Parathyroid adenoma (tissue), 2 donors: ENCODE measurements at regions not wholly inside any gene's neighbourhood (a gene's known extent, or its start where the extent isn't known, plus 50 kb on each side); places are given as distances from the start of the nearest gene placed in this dataset.

Experiments
- H2AFZ ChIP-seq: fragments of 300-600 bp; sonication (generic); one replicate; pipeline ENCODE4 v1.7.0; 2017; ENCODE audit warnings: antibody characterized with exemption, mild to moderate bottlenecking
- H3K27ac ChIP-seq: fragments of 300-600 bp; sonication (generic); one replicate; pipeline ENCODE4 v1.7.0; 2017
- H3K27me3 ChIP-seq: fragments of 300-600 bp; sonication (generic); one replicate; pipeline ENCODE4 v1.7.0; 2017; ENCODE audit warnings: low read length; ENCODE audit not compliant: control insufficient read depth, insufficient read depth
- H3K36me3 ChIP-seq: fragments of 300-600 bp; sonication (generic); one replicate; pipeline ENCODE4 v1.7.0; 2017; ENCODE audit warnings: low read length; ENCODE audit not compliant: control insufficient read depth, insufficient read depth
- H3K4me1 ChIP-seq: fragments of 300-600 bp; sonication (generic); one replicate; pipeline ENCODE4 v1.7.0; 2017; ENCODE audit warnings: control low read depth
- H3K4me2 ChIP-seq: fragments of 300-600 bp; sonication (generic); one replicate; pipeline ENCODE4 v1.7.0; 2017; ENCODE audit warnings: low read length
- H3K4me3 ChIP-seq: fragments of 300-600 bp; sonication (generic); one replicate; pipeline ENCODE4 v1.7.0; 2017; ENCODE audit warnings: low read depth, low read length
- H3K79me2 ChIP-seq: fragments of 300-600 bp; sonication (generic); one replicate; pipeline ENCODE4 v1.7.0; 2017; ENCODE audit warnings: control low read depth
- H3K9ac ChIP-seq: fragments of 300-600 bp; sonication (generic); one replicate; pipeline ENCODE4 v1.7.0; 2017; ENCODE audit warnings: mild to moderate bottlenecking
- H3K9me3 ChIP-seq: fragments of 300-600 bp; sonication (generic); one replicate; pipeline ENCODE4 v1.7.0; 2017; ENCODE audit warnings: low read length; ENCODE audit not compliant: control insufficient read depth
- TF ChIP-seq, protein P1 (sequence below): fragments of 300-600 bp; sonication (generic); IDR thresholded peaks from one replicate; pipeline ENCODE4 v1.7.0; 2017; ENCODE audit warnings: antibody characterized with exemption, mild to moderate bottlenecking
- donor health status: primary hyperparathyroidism.

DNA sequence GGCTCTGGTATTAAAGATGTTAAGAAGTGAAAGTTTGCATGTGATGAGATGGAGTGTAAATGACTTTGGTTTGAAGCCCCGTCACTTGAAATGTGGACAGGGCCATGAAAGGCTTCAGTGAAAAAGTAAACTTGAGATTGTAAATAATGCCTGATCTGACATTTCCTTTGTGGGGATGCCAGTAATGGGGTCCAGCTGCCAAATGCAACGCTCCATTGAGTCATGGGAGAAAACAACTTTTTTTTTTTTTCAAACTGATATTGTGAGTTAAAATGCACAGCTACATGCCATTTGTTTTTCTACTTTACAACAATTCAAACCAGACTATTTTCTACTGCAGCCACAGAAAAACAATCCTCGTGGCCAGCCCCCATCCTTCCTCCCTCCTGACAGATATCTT, 327.0 kb upstream of the TNC start:
- Histone ChIP-seq H3K36me3 (no peaks in the 10 kb centered on the region), H3K9me3 (no peaks in the 10 kb centered on the region), H3K4me2 (no peak overlapping the region), H3K27ac (no peak overlapping the region), H3K4me1 (no peaks in the 10 kb centered on the region), H3K79me2 (no peaks in the 10 kb centered on the region), H3K27me3 (no peaks in the 10 kb centered on the region), H3K4me3 (no peak overlapping the region), H2AFZ (no peak overlapping the region), H3K9ac (no peak overlapping the region)
- TF ChIP-seq, protein P1, sequence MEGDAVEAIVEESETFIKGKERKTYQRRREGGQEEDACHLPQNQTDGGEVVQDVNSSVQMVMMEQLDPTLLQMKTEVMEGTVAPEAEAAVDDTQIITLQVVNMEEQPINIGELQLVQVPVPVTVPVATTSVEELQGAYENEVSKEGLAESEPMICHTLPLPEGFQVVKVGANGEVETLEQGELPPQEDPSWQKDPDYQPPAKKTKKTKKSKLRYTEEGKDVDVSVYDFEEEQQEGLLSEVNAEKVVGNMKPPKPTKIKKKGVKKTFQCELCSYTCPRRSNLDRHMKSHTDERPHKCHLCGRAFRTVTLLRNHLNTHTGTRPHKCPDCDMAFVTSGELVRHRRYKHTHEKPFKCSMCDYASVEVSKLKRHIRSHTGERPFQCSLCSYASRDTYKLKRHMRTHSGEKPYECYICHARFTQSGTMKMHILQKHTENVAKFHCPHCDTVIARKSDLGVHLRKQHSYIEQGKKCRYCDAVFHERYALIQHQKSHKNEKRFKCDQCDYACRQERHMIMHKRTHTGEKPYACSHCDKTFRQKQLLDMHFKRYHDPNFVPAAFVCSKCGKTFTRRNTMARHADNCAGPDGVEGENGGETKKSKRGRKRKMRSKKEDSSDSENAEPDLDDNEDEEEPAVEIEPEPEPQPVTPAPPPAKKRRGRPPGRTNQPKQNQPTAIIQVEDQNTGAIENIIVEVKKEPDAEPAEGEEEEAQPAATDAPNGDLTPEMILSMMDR, result no peak

DNA sequence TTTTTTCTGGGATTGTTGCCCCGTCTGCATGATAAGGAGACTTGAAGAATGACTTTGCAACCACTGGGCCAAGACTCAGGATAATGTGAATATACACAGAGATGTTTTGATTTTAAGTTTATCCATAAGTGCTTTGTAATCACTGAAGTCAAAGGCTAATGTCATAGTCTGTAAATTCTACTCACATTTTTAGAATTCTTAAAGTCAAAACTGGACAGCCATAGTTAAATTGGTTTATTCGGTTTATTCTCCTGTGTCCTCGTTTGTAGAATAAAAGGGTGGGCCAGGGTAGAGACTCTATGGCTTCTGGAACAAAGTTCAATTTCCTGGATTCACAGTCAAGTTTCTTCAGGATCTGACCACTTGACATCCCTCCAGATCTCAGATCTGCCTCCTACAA, 327.7 kb upstream of the TNC start:
- H3K4me2 ChIP-seq, result no peak overlapping the region
- H2AFZ ChIP-seq, result no peak overlapping the region
- no peaks in the 10 kb centered on the region for H3K9me3 ChIP-seq
- no peaks in the 10 kb centered on the region for H3K4me1 ChIP-seq
- H3K36me3 ChIP-seq, result no peaks in the 10 kb centered on the region
- TF ChIP-seq, protein P1, result no peak
- H3K4me3 ChIP-seq, result no peak overlapping the region
- no peaks in the 10 kb centered on the region for H3K79me2 ChIP-seq
- no peak overlapping the region for H3K9ac ChIP-seq
- no peak overlapping the region for H3K27ac ChIP-seq
- H3K27me3 ChIP-seq, result no peaks in the 10 kb centered on the region

DNA sequence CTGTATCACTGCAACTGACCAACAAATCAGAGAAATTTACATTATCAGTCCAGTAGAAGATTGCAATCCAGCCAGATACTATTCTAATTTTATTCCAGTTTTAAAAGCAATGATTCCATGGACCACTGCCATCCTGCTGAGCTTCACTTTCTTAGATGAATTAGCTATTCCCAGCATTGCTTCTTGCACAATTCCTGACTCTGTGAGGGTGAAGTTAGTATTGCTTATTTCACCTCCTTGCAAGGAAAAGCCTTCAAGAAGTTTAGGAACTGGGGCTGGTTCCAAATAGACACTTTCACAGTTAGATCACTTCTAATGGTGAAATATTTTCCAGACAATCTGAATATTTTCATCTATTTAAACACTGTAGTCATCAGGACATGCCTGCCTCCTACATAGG, 338.6 kb upstream of the TNC start:
- Histone ChIP-seq H3K4me3 (no peak overlapping the region), H2AFZ (no peak overlapping the region), H3K4me1 (no peaks in the 10 kb centered on the region), H3K36me3 (no peaks in the 10 kb centered on the region), H3K9me3 (no peaks in the 10 kb centered on the region), H3K27ac (no peak overlapping the region), H3K9ac (no peak overlapping the region), H3K79me2 (no peaks in the 10 kb centered on the region), H3K27me3 (no peaks in the 10 kb centered on the region), H3K4me2 (no peak overlapping the region)
- TF ChIP-seq, protein P1, result no peak

DNA sequence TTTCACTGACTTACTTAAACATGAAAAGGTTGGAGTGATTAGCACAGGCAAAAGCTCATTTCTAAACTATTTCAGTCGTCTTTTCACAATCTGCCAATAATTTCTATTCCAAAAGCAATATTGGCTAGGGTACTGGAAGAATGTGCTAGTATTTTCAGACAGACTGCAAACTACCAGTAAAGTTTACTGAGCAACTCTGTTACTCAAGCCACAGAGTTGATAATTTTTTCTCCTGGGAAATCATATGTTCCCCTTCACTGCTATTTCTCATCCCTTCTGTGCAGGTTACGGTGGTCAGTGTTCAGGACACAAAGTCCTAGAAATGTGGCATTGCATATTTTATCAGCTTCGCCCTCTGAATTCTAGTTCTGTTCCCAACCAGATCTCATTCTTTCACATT, 343.3 kb upstream of the TNC start:
- Histone ChIP-seq H3K27ac (no peak overlapping the region), H3K36me3 (no peaks in the 10 kb centered on the region), H2AFZ (no peak overlapping the region), H3K4me1 (no peaks in the 10 kb centered on the region), H3K4me3 (no peak overlapping the region), H3K9me3 (no peaks in the 10 kb centered on the region), H3K27me3 (no peaks in the 10 kb centered on the region), H3K79me2 (no peaks in the 10 kb centered on the region), H3K4me2 (no peak overlapping the region), H3K9ac (no peak overlapping the region)
- TF ChIP-seq, protein P1, result no peak

DNA sequence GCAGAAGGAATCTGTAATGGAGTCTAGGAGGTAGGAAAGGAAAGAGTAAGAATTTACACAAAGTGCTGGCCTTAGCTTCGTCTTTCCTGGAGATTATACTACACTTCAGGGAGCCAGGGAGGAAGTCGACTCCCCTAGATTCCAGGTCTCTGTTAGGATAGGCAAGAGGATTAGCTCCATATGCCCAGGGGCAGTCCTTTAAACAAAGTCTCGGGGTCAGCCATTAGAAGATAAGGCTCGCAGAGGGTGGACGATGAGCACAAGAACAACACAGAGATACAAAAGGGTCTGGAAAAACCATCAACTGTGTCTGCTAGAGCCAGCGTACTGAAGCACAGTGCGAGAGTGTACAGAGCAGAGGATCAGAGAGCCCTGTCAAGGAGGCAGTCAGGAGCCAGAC, 344.7 kb upstream of the TNC start:
- H3K4me1 ChIP-seq, result no peaks in the 10 kb centered on the region
- no peaks in the 10 kb centered on the region for H3K36me3 ChIP-seq
- TF ChIP-seq, protein P1, result no peak
- H3K79me2 ChIP-seq, result no peaks in the 10 kb centered on the region
- H2AFZ ChIP-seq, result no peak overlapping the region
- H3K4me2 ChIP-seq, result no peak overlapping the region
- H3K27me3 ChIP-seq, result no peaks in the 10 kb centered on the region
- H3K4me3 ChIP-seq, result no peak overlapping the region
- no peaks in the 10 kb centered on the region for H3K9me3 ChIP-seq
- H3K27ac ChIP-seq, result no peak overlapping the region
- H3K9ac ChIP-seq, result no peak overlapping the region
